SK-N-SH (cell line): ENCODE measurements at regions not wholly inside any gene's neighbourhood (a gene's known extent, or its start where the extent isn't known, plus 50 kb on each side); places are given as distances from the start of the nearest gene placed in this dataset.

Source experiments
- EP300 ChIP-seq, 2 experiments: IDR thresholded peaks; 2 replicates each; pipeline versions ENCODE4 v1.4.0 to v1.6.1; 2012; ENCODE audit warnings: borderline replicate concordance in 1 of 2, low read depth in 1 of 2, low read length in 1 of 2
- EZH2phosphoT487 ChIP-seq: fragments of 200-600 bp; sonication (generic); IDR thresholded peaks from 2 replicates; pipeline ENCODE4 v1.6.1; 2017; ENCODE audit warnings: low read depth, mixed run types, mild to moderate bottlenecking, antibody characterized with exemption, moderate library complexity, borderline replicate concordance
- FOSL2 ChIP-seq: IDR thresholded peaks from 2 replicates; pipeline ENCODE4 v1.4.0; 2012; ENCODE audit warnings: low read depth, mild to moderate bottlenecking, moderate library complexity, borderline replicate concordance
- POLR2AphosphoS5 ChIP-seq: IDR thresholded peaks from 2 replicates; pipeline ENCODE4 v1.6.1; 2012; ENCODE audit warnings: low read depth, low read length
- RCOR1 ChIP-seq: fragments of 150-350 bp; IDR thresholded peaks from 2 replicates; pipeline ENCODE4 v1.6.1; 2017; ENCODE audit warnings: antibody characterized with exemption, low read length
- RFX5 ChIP-seq: IDR thresholded peaks from 2 replicates; pipeline ENCODE4 v1.6.1; 2012; ENCODE audit warnings: mild to moderate bottlenecking, improper control_type of control experiment, low read length
- ZBTB33 ChIP-seq: IDR thresholded peaks from 2 replicates; pipeline ENCODE4 v1.4.0; 2012; ENCODE audit warnings: low read depth, borderline replicate concordance
- TF ChIP-seq, protein P1 (sequence below): fragments of 200-600 bp; sonication (generic); IDR thresholded peaks from 2 replicates; pipeline ENCODE4 v1.6.1; 2017; ENCODE audit warnings: antibody characterized with exemption, mild to moderate bottlenecking, moderate library complexity

DNA sequence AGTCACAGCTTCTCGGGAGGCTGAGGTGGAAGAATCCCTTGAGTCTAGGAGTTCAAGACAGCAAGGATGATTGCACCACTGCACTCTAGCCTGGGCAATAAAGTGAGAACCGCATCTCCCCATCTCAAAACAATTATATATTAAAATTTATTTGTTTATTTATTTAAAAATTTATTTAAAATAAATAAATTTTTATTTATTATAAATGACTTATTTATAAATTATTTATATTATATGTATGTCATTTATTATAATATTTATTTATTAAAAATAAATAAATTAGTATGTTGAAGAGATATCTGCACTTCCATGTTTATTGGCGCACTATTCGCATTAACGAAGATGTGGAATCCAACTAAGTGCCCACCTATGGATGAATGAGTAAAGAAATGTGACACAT is 683.2 kb upstream of the BRINP3 start:
- TF ChIP-seq EZH2phosphoT487: no peak
- TF ChIP-seq RCOR1: no peak
- TF ChIP-seq, protein P1, sequence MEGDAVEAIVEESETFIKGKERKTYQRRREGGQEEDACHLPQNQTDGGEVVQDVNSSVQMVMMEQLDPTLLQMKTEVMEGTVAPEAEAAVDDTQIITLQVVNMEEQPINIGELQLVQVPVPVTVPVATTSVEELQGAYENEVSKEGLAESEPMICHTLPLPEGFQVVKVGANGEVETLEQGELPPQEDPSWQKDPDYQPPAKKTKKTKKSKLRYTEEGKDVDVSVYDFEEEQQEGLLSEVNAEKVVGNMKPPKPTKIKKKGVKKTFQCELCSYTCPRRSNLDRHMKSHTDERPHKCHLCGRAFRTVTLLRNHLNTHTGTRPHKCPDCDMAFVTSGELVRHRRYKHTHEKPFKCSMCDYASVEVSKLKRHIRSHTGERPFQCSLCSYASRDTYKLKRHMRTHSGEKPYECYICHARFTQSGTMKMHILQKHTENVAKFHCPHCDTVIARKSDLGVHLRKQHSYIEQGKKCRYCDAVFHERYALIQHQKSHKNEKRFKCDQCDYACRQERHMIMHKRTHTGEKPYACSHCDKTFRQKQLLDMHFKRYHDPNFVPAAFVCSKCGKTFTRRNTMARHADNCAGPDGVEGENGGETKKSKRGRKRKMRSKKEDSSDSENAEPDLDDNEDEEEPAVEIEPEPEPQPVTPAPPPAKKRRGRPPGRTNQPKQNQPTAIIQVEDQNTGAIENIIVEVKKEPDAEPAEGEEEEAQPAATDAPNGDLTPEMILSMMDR: no peak
- TF ChIP-seq ZBTB33: no peak
- TF ChIP-seq EP300 (IDR thresholded peaks at IDR 0.05; ENCODE audit: borderline replicate concordance in 1 of 2, low read depth in 1 of 2, low read length in 1 of 2): no peak
- no peak for TF ChIP-seq FOSL2
- TF ChIP-seq RFX5: no peak
- no peak for TF ChIP-seq POLR2AphosphoS5
